ENCODE measurements at regions not wholly inside any gene's neighbourhood (a gene's known extent, or its start where the extent isn't known, plus 50 kb on each side); places are given as distances from the start of the nearest gene placed in this dataset.

DNA sequence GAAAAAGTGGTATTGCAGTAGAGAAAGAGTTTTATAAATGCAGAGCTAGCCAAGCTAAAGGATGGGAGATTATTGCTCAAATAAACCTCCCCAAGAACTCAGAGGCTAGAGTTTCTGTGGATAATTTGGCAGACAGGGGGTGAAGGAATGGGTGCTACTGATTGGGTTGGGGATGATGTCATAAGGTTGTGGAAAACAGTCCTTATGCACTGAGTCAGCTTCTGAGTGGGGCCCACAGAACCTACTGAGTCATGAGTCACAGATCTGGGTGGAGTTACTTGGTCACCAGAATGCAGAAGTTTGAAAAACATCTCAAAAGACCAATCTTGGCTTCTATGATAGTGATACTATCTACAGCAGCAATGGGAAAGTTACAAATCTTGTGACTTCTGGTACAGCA is 1146.7 kb downstream of the TYW1 start:
- TF ChIP-seq POLR2AphosphoS5 (IDR thresholded peaks at IDR 0.05; ENCODE audit: low read depth, low read length), result no peak
- TF ChIP-seq, protein P1, sequence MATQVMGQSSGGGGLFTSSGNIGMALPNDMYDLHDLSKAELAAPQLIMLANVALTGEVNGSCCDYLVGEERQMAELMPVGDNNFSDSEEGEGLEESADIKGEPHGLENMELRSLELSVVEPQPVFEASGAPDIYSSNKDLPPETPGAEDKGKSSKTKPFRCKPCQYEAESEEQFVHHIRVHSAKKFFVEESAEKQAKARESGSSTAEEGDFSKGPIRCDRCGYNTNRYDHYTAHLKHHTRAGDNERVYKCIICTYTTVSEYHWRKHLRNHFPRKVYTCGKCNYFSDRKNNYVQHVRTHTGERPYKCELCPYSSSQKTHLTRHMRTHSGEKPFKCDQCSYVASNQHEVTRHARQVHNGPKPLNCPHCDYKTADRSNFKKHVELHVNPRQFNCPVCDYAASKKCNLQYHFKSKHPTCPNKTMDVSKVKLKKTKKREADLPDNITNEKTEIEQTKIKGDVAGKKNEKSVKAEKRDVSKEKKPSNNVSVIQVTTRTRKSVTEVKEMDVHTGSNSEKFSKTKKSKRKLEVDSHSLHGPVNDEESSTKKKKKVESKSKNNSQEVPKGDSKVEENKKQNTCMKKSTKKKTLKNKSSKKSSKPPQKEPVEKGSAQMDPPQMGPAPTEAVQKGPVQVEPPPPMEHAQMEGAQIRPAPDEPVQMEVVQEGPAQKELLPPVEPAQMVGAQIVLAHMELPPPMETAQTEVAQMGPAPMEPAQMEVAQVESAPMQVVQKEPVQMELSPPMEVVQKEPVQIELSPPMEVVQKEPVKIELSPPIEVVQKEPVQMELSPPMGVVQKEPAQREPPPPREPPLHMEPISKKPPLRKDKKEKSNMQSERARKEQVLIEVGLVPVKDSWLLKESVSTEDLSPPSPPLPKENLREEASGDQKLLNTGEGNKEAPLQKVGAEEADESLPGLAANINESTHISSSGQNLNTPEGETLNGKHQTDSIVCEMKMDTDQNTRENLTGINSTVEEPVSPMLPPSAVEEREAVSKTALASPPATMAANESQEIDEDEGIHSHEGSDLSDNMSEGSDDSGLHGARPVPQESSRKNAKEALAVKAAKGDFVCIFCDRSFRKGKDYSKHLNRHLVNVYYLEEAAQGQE (IDR thresholded peaks at IDR 0.05; ENCODE audit: insufficient read depth in 1 of 2, low read depth in 2 of 2, low read length in 2 of 2), result no peak

Data from PFSK-1 (cell line).